GM12878 (cell line): ENCODE measurements at regions not wholly inside any gene's neighbourhood (a gene's known extent, or its start where the extent isn't known, plus 50 kb on each side); places are given as distances from the start of the nearest gene placed in this dataset.

ENCODE experiments used
- ATF7 ChIP-seq: fragments of 450-650 bp; IDR thresholded peaks from 2 replicates; pipeline ENCODE4 v1.6.1; 2016; ENCODE audit warnings: low read depth, mild to moderate bottlenecking
- BHLHE40 ChIP-seq, 2 experiments: fragments of 450-650 bp in 1 of 2; IDR thresholded peaks; 2 replicates each; pipeline ENCODE4 v1.6.1; 2011 to 2017; ENCODE audit warnings: low read depth in 2 of 2, borderline replicate concordance in 1 of 2, improper control_type of control experiment in 1 of 2, low read length in 1 of 2, mild to moderate bottlenecking in 1 of 2
- CHD1 ChIP-seq: IDR thresholded peaks from 2 replicates; pipeline ENCODE4 v1.6.1; 2012; ENCODE audit warnings: low read depth, low read length, improper control_type of control experiment
- HDAC6 ChIP-seq: fragments of 200-600 bp; sonication (generic); IDR thresholded peaks from one replicate; pipeline ENCODE4 v1.8.0; 2017; ENCODE audit warnings: antibody characterized with exemption; ENCODE audit not compliant: unreplicated experiment
- IKZF1 ChIP-seq: fragments of 450-650 bp; conservative IDR thresholded peaks from 2 replicates; pipeline ENCODE4 v1.6.1; 2017; ENCODE audit warnings: antibody characterized with exemption, mild to moderate bottlenecking
- KLF5 ChIP-seq: fragments of 450-650 bp; IDR thresholded peaks from 2 replicates; pipeline ENCODE4 v1.6.1; 2014; ENCODE audit warnings: mild to moderate bottlenecking; ENCODE audit not compliant: partially characterized antibody
- MLLT1 ChIP-seq: fragments of 450-650 bp; IDR thresholded peaks from 2 replicates; pipeline ENCODE4 v1.6.1; 2016; ENCODE audit warnings: mild to moderate bottlenecking
- NFXL1 ChIP-seq: fragments of 450-650 bp; IDR thresholded peaks from 2 replicates; pipeline ENCODE4 v1.6.1; 2017; ENCODE audit warnings: antibody characterized with exemption, mild to moderate bottlenecking, borderline replicate concordance
- NKRF ChIP-seq: fragments of 450-650 bp; conservative IDR thresholded peaks from 2 replicates; pipeline ENCODE4 v1.6.1; 2017; ENCODE audit warnings: mild to moderate bottlenecking, moderate library complexity
- RAD21 ChIP-seq: IDR thresholded peaks from 2 replicates; pipeline ENCODE4 v1.6.1; 2011; ENCODE audit warnings: mild to moderate bottlenecking, low read depth, low read length, moderate library complexity; ENCODE audit not compliant: insufficient read depth
- RFX5 ChIP-seq: IDR thresholded peaks from 2 replicates; pipeline ENCODE4 v1.6.1; 2011; ENCODE audit warnings: low read depth, low read length, improper control_type of control experiment
- SP1 ChIP-seq: IDR thresholded peaks from one replicate; pipeline ENCODE4 v1.6.1; 2011; ENCODE audit warnings: low read depth, low read length
- STAT3 ChIP-seq: IDR thresholded peaks from 2 replicates; pipeline ENCODE4 v1.6.1; 2011; ENCODE audit warnings: low read depth, low read length, improper control_type of control experiment
- SUPT20H ChIP-seq: IDR thresholded peaks from 2 replicates; pipeline ENCODE4 v1.6.1; 2011; ENCODE audit warnings: low read depth, mild to moderate bottlenecking, low read length, moderate library complexity, borderline replicate concordance; ENCODE audit not compliant: control insufficient read depth
- ZBED1 ChIP-seq: IDR thresholded peaks from 2 replicates; pipeline ENCODE4 v1.6.1; 2016; ENCODE audit warnings: borderline replicate concordance
- ZBTB4 ChIP-seq: fragments of 450-650 bp; formaldehyde crosslinking; IDR thresholded peaks from 2 replicates; pipeline ENCODE4 v1.4.0; 2022; ENCODE audit warnings: mild to moderate bottlenecking, moderate library complexity
- ZNF207 ChIP-seq: fragments of 450-650 bp; IDR thresholded peaks from 2 replicates; pipeline ENCODE4 v1.6.1; 2014; ENCODE audit warnings: antibody characterized with exemption, mild to moderate bottlenecking, borderline replicate concordance
- ZNF274 ChIP-seq: IDR thresholded peaks from one replicate; pipeline ENCODE4 v1.8.0; 2011; ENCODE audit not compliant: insufficient read length, insufficient read depth
- ZNF384 ChIP-seq: IDR thresholded peaks from 2 replicates; pipeline ENCODE4 v1.6.1; 2012; ENCODE audit warnings: low read depth, mild to moderate bottlenecking, low read length, improper control_type of control experiment, borderline replicate concordance
- ZNF592 ChIP-seq: fragments of 450-650 bp; IDR thresholded peaks from 2 replicates; pipeline ENCODE4 v1.6.1; 2017; ENCODE audit warnings: mild to moderate bottlenecking, moderate library complexity
- ZZZ3 ChIP-seq: IDR thresholded peaks from 2 replicates; pipeline ENCODE4 v1.6.1; 2011; ENCODE audit warnings: low read depth; ENCODE audit not compliant: control insufficient read depth, insufficient read length

GRCh38 chr2:7665880-7666279, 748.7 kb downstream of the RNF144A start (continued):
- TF ChIP-seq BHLHE40 (IDR thresholded peaks at IDR 0.05; ENCODE audit: borderline replicate concordance in 1 of 2, low read depth in 2 of 2, low read length in 1 of 2) (no peak; a peak in 1 of 4 replicates), ZBTB4 (CRISPR knock-in tag) (no peak), ZZZ3 (no peak), ZNF384 (no peak), IKZF1 (peak; percentile 76), NKRF (0 out of 2 replicates have a peak, but pooled peaks have one; percentile 41), RAD21 (no peak), ATF7 (no peak), HDAC6 (no peak), ZBED1 (no peak), SUPT20H (no peak), STAT3 (no peak), RFX5 (no peak), MLLT1 (no peak), KLF5 (no peak), ZNF207 (no peak), CHD1 (no peak), NFXL1 (no peak), ZNF274 (no peak), SP1 (no peak), ZNF592 (no peak)
